D341Med (cell line): ENCODE measurements at regions not wholly inside any gene's neighbourhood (a gene's known extent, or its start where the extent isn't known, plus 50 kb on each side); places are given as distances from the start of the nearest gene placed in this dataset.
"Not testable (repeated sequence)": the region's sequence is repeated elsewhere in the genome, so short reads cannot be mapped to it uniquely, and the experiment has no call there.

ENCODE experiments used
- DNase-seq: peaks from one replicate; pipeline ENCODE4 v3.0.0; 2012; ENCODE audit warnings: low spot score

GRCh38 chr1:169015464-169015863, 91.0 kb upstream of the ATP1B1 start:
- no peak for DNase-seq

- no peak for DNase-seq
These were observed 87.7 kb upstream of the ATP1B1 start for GRCh38 chr1:169018751-169019150.

GRCh38 chr1:169019419-169020058, 87.0 kb upstream of the ATP1B1 start:
- DNase-seq, result no peak

DNA sequence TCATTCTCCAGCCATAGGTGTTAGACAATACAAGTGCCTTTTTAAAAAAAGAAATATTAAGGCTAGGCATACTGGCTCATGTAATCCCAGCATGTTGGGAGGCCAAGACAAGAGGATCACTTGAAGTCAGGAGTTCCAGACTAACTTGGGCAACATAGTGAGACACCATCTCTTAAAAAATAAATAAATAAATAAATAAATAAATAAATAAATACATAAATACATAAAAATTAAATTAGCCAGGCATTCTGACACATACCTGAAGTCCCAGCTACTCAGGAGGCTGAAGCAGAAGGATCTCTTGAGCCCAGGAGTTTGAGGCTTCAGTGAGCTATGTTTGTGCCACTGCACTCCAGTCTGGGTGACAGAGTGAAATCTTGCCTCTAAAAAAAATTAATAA, 85.8 kb upstream of the ATP1B1 start:
- DNase-seq, result no peak

DNA sequence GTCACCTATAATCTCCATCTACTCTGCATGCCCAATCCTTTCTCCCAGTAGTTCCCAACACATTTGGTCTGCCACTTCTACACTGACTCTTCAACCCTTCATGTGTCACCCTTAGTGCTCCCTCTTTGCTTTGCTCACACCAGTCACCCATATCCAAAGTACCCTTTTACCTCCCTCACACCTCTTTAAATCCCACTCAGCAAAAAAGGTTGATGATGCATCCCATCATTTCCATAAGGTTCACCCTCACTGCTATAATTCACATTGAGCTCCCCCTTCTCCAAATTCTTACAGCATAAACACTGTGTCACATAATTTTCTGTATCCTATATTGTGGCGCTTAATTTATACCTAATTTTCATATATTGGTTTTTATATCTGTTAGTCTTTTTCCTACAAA, 83.8 kb upstream of the ATP1B1 start:
- DNase-seq, result no peak

- no peak for DNase-seq
These were observed 82.2 kb upstream of the ATP1B1 start for GRCh38 chr1:169024255-169024654.

DNA sequence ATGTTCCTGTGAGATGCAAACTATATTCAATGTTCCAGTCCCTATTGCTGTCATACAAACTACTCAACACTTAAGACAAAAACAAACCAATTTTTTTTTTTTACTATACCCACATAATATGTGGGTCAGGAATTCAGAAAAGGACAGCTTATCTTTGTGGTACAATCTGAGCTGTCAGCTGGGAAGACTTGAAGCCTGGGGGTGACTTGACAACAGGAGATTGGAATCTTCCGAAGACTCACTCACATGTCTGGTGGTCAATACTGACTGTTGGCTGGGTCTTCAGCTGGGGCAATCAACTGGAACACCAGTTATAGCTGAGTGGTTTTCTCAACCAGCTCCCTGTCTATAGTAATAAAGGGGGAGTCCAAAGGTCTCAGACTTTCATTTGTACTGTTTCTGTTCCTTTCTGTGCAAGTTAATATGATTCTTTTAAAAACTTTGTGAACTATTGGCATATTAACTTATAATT, 81.7 kb upstream of the ATP1B1 start:
- DNase-seq, result no peak

DNA sequence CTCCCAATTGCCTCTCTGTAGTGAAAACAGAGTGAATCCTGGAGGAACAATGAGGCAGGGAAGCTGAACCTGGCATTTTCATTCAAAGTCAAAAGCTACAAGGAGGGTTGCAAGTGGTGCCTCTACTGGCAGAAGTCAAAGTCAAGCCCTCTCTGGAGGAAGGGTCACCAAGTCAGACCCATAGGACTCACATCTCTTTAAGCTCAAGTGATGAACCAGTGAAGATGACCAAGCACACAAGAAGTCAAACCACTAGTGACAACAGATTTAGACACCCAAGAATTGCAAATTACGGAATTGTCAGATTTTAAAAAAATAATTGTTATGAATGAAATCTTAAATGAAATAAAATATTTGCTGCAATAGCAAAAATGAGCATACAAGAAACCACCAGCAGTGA, 81.1 kb upstream of the ATP1B1 start:
- DNase-seq, result no peak

DNA sequence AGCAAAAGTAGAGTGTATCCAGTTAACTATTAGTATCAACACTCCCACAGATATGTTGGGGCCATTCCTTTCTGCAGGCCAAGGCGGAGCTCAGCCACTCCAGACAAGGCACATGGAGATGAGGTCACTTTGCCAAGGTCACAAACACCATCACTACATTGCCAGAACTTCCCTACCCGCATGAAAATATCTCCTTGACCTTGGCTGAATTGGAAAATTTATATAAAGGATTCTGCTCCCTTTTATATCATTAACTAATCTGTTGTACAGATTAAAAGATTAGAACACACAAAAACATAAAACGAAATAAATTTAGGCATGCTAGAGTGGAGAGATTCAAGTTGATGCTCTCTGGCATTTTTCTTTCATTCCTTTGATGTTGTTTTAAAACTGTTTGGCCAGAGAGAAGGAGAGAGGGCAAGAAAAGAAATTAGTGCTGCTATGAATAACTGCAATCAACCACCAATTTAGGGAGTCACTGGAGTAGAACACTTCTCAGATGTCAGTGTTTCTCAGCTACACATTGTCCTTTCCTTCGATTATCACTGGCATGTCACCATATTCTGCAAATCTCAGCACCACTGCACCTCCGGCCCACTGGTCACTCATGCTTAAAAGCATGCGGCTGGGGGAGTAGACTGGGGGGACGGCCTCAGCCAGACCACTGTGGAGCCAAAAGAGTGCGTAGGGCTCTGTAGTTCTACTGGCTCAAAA, 78.7 kb upstream of the ATP1B1 start:
- no peak for DNase-seq

- DNase-seq, result no peak
These were observed 74.8 kb upstream of the ATP1B1 start for GRCh38 chr1:169031566-169032224.

DNA sequence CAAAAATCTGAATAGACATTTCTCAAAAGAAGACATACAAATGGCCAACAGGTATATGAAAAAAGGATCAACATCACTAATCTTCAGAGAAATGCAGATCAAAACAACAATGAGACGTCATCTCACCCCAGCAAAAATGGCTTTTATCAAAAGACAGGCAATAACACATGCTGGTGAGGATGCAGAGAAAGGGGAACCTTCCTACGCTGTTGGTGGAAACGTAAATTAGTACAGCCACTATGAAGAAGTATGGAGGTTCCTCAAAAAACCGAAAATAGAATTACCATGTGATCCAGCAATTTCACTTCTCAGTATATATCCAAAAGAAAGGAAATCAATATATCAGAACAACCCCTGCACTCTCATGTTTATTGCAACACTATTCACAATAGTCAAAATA, 65.1 kb upstream of the ATP1B1 start:
- DNase-seq, result no peak

- no peak for DNase-seq
These were observed 64.1 kb upstream of the ATP1B1 start for GRCh38 chr1:169042377-169042776.

- no peak for DNase-seq
These were observed 62.7 kb upstream of the ATP1B1 start for GRCh38 chr1:169043823-169044222.

DNA sequence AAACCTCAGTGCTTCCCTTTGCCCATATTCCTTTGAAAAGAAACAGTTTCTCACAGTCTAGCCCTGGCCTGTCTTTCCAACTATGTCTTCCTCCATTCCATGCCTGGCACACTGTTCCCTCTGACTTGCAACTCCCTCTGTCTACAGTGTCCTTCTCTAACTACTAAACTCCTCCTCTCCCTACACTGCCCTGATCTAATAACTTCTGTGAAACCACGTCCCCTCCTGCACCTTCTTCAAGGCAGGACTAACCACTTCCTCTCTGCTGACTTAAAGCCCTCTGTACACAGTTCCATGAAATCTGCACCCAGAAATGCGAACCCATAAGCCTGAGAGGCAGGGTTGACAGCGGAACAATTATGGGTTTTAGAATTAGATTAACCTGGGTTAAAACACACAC, 62.2 kb upstream of the ATP1B1 start:
- DNase-seq, result no peak

DNA sequence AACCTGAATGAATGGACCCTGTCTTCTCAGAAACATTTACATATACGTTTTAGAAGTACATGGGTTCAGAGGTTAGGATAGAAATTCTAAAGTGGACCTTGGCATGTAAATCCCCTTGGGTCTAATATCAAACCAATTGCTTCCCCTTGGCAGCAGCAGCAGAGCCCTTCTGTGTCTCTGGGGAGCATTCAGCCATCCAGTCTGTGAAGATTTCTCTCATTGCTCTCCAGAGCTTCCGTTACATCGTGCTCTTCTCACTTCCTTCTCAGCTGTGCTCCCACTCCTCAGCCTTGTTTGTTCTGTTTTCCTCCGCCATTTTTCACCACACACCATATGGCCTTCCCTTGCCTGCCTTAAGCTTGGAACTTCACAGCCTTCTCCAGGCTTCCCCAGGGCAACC, 61.5 kb upstream of the ATP1B1 start:
- no peak for DNase-seq

DNA sequence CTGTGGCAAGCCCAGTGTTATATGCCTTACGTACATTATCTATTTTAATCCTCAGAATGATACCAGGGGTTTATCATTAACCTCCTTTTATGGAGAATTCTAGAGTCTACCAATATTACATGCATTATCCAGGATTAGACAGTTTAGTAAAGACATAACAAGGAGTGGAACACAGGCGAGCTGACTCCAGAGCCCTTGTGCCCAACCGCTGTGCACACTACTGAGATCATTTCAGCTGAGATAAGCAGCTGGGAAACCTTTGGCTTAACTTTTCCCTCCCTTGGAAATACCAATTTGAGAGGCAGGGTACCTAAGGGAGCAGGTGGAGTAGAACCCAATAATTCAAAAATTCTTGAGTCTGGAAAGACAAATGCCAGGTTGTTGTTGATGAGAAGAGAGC, 59.8 kb upstream of the ATP1B1 start:
- no peak for DNase-seq

DNA sequence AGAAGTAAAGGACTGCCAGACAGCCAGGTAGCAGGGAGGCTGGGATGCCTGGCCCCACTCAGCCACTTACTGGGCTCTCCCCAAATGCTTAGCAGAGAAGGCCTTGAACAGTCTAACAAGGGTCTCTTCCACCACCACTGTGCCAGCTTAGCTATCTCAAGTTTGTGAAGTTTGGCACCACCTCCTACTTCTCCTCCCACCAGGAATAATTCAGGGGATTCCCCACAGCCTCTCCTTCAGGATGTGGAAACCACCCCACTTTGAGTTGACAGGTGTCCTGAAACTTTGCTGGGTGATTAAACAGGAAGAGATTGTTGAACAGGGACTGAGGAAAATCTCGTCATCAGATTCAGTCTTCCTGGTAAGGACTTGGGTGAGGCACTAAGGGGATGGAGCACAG, 59.4 kb upstream of the ATP1B1 start:
- no peak for DNase-seq

DNA sequence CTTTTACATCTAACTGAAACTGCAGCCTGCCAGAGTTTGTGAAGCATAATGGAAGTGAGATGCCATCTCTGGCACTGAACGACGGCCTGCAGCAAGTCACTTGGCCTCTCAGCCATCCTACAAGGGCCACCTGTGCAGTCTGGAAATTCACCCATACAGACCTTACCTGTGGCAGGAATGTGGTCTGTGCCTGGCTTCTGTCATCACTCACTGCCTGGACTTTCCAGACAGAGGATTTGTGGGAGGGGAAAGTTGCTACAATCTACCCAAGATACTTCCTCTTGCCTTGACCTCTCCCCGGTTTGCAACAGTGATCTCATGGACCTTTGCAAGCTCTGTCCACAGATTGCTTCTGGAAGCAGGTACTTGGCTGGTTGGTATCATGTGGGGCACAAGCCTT, 58.4 kb upstream of the ATP1B1 start:
- no peak for DNase-seq

- no peak for DNase-seq
These were observed 57.1 kb upstream of the ATP1B1 start for GRCh38 chr1:169049258-169049938.

DNA sequence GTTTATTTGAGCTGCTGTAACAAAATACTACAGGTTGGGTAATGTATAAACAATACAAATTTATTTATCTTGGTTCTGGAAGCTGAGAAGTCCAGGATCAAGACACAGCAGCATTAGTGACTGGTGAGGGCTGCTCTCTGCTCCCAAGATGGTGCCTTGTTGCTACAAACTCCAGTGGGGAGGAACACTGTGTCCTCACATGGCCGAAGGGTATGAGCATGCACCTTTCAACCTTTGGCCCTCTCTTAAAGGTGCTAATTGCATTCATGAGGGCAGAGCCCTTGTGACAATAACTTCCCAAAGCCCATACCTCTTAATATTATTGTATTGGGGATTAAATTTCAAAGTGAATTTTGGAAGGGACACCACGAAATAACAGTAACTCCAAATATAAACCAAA, 55.3 kb upstream of the ATP1B1 start:
- DNase-seq, result no peak

DNA sequence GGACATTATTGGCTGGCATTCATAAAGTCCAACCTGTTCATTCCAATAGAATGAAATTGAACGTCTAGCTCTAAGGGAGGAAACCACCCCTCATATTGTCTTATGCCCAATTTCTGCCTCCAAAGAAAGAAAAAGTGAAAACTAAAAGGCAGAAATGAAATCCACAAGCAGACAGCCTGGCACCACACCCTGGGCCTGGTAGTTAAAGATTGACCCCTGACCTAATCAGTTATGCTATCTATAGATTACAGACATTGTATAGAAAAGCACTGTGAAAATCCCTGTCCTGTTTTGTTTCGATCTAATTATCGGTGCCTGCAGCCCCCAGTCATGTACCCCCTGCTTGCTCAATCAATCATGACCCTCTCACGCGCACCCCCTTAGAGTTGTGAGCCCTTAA, 54.3 kb upstream of the ATP1B1 start:
- not testable (repeated sequence) for DNase-seq

DNA sequence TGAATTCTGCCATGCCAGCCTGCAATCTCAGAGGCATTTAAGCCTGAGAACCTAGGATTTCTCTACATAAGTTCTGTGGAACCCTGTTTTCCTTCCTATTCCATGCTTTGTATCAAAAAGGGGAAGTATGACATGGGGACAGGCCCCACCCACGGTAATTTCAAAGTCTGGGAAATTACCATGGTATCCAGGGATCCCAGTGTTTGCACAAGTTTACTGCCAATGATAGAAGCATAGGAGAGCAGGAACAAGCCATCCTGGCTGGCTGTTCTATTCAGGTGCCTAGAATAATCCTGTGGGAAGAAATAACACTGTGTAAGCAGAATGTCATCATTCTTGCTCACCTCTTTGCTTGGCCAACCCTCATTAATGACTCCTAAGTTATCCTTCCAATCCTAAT, 53.8 kb upstream of the ATP1B1 start:
- DNase-seq, result no peak

DNA sequence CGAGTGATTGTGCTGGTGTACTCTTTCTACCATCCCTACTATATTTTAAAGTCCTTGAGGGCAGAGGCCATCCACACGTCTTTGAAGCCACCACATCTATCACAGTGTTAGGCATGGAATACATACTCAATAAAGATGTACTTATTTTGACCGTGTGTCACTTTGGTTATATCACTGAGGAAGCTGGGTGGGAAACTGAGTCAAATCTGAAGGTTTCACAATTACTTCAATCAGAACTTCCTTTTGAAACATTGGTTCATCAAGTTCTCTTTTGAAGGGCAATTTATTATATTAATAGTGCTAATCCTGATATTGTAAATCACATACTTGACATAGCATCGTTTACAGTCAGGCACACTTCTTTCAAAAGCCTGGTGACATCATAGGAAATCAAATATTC, 53.3 kb upstream of the ATP1B1 start:
- DNase-seq, result no peak
